Medulla oblongata (tissue), 1 donor: ENCODE measurements at regions not wholly inside any gene's neighbourhood (a gene's known extent, or its start where the extent isn't known, plus 50 kb on each side); places are given as distances from the start of the nearest gene placed in this dataset.

Source experiments
- DNase-seq: peaks from one replicate; pipeline ENCODE4 v3.0.0-alpha.2; 2015; ENCODE audit errors: extremely low spot score

GRCh38 chr17:12528036-12528435, 137.7 kb upstream of the MYOCD start:
- DNase-seq = no peak

- DNase-seq = no peak
These were observed 135.5 kb upstream of the MYOCD start for GRCh38 chr17:12530161-12530560.

GRCh38 chr17:12536021-12536420, 129.7 kb upstream of the MYOCD start:
- DNase-seq = no peak

GRCh38 chr17:12536472-12536871, 129.2 kb upstream of the MYOCD start:
- no peak for DNase-seq

GRCh38 chr17:12537436-12537835, 128.3 kb upstream of the MYOCD start:
- no peak for DNase-seq

- DNase-seq = no peak
These were observed 127.7 kb upstream of the MYOCD start for GRCh38 chr17:12538003-12538402.

GRCh38 chr17:12545877-12546513, 119.7 kb upstream of the MYOCD start:
- peak; percentile 76 for DNase-seq

GRCh38 chr17:12546983-12547382, 118.7 kb upstream of the MYOCD start:
- DNase-seq = no peak

- no peak for DNase-seq
These were observed 117.9 kb upstream of the MYOCD start for GRCh38 chr17:12547831-12548230.

- no peak for DNase-seq
These were observed 117.1 kb upstream of the MYOCD start for GRCh38 chr17:12548558-12548957.

- no peak for DNase-seq
These were observed 116.1 kb upstream of the MYOCD start for GRCh38 chr17:12549499-12550041.

- no peak for DNase-seq
These were observed 112.1 kb upstream of the MYOCD start for GRCh38 chr17:12553625-12554024.

GRCh38 chr17:12554251-12554650, 111.4 kb upstream of the MYOCD start:
- DNase-seq = no peak

GRCh38 chr17:12566291-12566690, 99.4 kb upstream of the MYOCD start:
- DNase-seq = no peak

GRCh38 chr17:12567077-12568053, 98.3 kb upstream of the MYOCD start:
- no peak for DNase-seq

GRCh38 chr17:12568358-12569251, 97.1 kb upstream of the MYOCD start:
- no peak for DNase-seq

- no peak for DNase-seq
These were observed 94.1 kb upstream of the MYOCD start for GRCh38 chr17:12571606-12572005.

- no peak for DNase-seq
These were observed 91.2 kb upstream of the MYOCD start for GRCh38 chr17:12574525-12574924.

GRCh38 chr17:12575641-12576040, 90.0 kb upstream of the MYOCD start:
- DNase-seq = no peak

- no peak for DNase-seq
These were observed 86.4 kb upstream of the MYOCD start for GRCh38 chr17:12579288-12579687.

- DNase-seq = no peak
These were observed 85.0 kb upstream of the MYOCD start for GRCh38 chr17:12580640-12581039.

- DNase-seq = no peak
These were observed 81.0 kb upstream of the MYOCD start for GRCh38 chr17:12584727-12585126.
